Loucy (cell line): ENCODE measurements at regions not wholly inside any gene's neighbourhood (a gene's known extent, or its start where the extent isn't known, plus 50 kb on each side); places are given as distances from the start of the nearest gene placed in this dataset.

ENCODE experiments used
- CTCF ChIP-seq: fragments of 200-600 bp; sonication (generic); conservative IDR thresholded peaks from 2 replicates; pipeline ENCODE4 v1.5.1; 2014; ENCODE audit warnings: mild to moderate bottlenecking, antibody characterized with exemption, low read length
- EZH2phosphoT487 ChIP-seq: fragments of 200-600 bp; IDR thresholded peaks from 2 replicates; pipeline ENCODE4 v1.6.1; 2018; ENCODE audit warnings: antibody characterized with exemption, mild to moderate bottlenecking, moderate library complexity, borderline replicate concordance

- TF ChIP-seq CTCF (no peak), EZH2phosphoT487 (no peak)
Observed at GRCh38 chr9:21634951-21635350, 152.8 kb upstream of the IFNE start.
